Adipocyte (in vitro differentiated cells): ENCODE measurements at regions not wholly inside any gene's neighbourhood (a gene's known extent, or its start where the extent isn't known, plus 50 kb on each side); places are given as distances from the start of the nearest gene placed in this dataset.

Experiments used
- DNase-seq: peaks from one replicate; pipeline ENCODE4 v3.0.0-alpha.2; 2015; ENCODE audit warnings: low read depth
- H3K27me3 ChIP-seq: replicated peaks from 2 replicates; pipeline ENCODE4 v1.7.0; 2013; ENCODE audit warnings: mild to moderate bottlenecking, low read length, moderate library complexity; ENCODE audit not compliant: control insufficient read depth, insufficient read depth
- H3K36me3 ChIP-seq: 2 replicates; pipeline ENCODE4 v1.7.0; 2013; ENCODE audit warnings: low read length, mild to moderate bottlenecking, moderate library complexity; ENCODE audit not compliant: control insufficient read depth, insufficient read depth, severe bottlenecking
- H3K4me1 ChIP-seq: 2 replicates; pipeline ENCODE4 v1.7.0; 2013; ENCODE audit warnings: mild to moderate bottlenecking, low read length, moderate library complexity; ENCODE audit not compliant: control insufficient read depth, insufficient read depth
- H3K4me3 ChIP-seq: 2 replicates; pipeline ENCODE4 v1.7.0; 2013; ENCODE audit warnings: mild to moderate bottlenecking, low read length, moderate library complexity
- H3K9ac ChIP-seq: 2 replicates; pipeline ENCODE4 v1.7.0; 2013; ENCODE audit warnings: mild to moderate bottlenecking, low read length, moderate library complexity
- H3K9me3 ChIP-seq: 2 replicates; pipeline ENCODE4 v1.7.0; 2013; ENCODE audit warnings: mild to moderate bottlenecking, low read length, moderate library complexity; ENCODE audit not compliant: control insufficient read depth

GRCh38 chr6:96276305-96276704, 245.3 kb upstream of the UFL1 start:
- Histone ChIP-seq H3K36me3 (no peaks in the 10 kb centered on the region), H3K27me3 (no peaks in the 10 kb centered on the region), H3K9ac (no peak overlapping the region), H3K4me3 (no peak overlapping the region), H3K4me1 (no peaks in the 10 kb centered on the region), H3K9me3 (peaks cover 4% of the 10 kb centered on the region)
- no peak for DNase-seq

- Histone ChIP-seq H3K9me3 (peaks cover 4% of the 10 kb centered on the region), H3K4me3 (no peak overlapping the region), H3K27me3 (no peaks in the 10 kb centered on the region), H3K4me1 (no peaks in the 10 kb centered on the region), H3K9ac (no peak overlapping the region), H3K36me3 (no peaks in the 10 kb centered on the region)
- no peak for DNase-seq
Measured at GRCh38 chr6:96276856-96277255, 244.8 kb upstream of the UFL1 start.

- Histone ChIP-seq H3K9me3 (no peaks in the 10 kb centered on the region), H3K9ac (no peak overlapping the region), H3K4me1 (no peaks in the 10 kb centered on the region), H3K4me3 (no peak overlapping the region), H3K27me3 (no peaks in the 10 kb centered on the region), H3K36me3 (no peaks in the 10 kb centered on the region)
- no peak for DNase-seq
Measured at GRCh38 chr6:96279084-96279483, 242.5 kb upstream of the UFL1 start.

- no peaks in the 10 kb centered on the region for H3K4me1 ChIP-seq
- no peaks in the 10 kb centered on the region for H3K27me3 ChIP-seq
- H3K36me3 ChIP-seq = no peaks in the 10 kb centered on the region
- DNase-seq = no peak
- H3K4me3 ChIP-seq = no peak overlapping the region
- no peak overlapping the region for H3K9ac ChIP-seq
- peaks cover 4% of the 10 kb centered on the region for H3K9me3 ChIP-seq
Measured at GRCh38 chr6:96286503-96286902, 235.1 kb upstream of the UFL1 start.

- Histone ChIP-seq H3K27me3 (no peaks in the 10 kb centered on the region), H3K36me3 (no peaks in the 10 kb centered on the region), H3K4me1 (no peaks in the 10 kb centered on the region), H3K9ac (no peak overlapping the region), H3K9me3 (no peaks in the 10 kb centered on the region), H3K4me3 (no peak overlapping the region)
- no peak for DNase-seq
Measured at GRCh38 chr6:96299525-96299924, 222.1 kb upstream of the UFL1 start.

GRCh38 chr6:96301023-96301422, 220.6 kb upstream of the UFL1 start:
- no peak overlapping the region for H3K9ac ChIP-seq
- H3K27me3 ChIP-seq = no peaks in the 10 kb centered on the region
- H3K4me3 ChIP-seq = no peak overlapping the region
- DNase-seq = no peak
- H3K4me1 ChIP-seq = no peaks in the 10 kb centered on the region
- H3K36me3 ChIP-seq = no peaks in the 10 kb centered on the region
- H3K9me3 ChIP-seq = no peaks in the 10 kb centered on the region

- Histone ChIP-seq H3K27me3 (no peaks in the 10 kb centered on the region), H3K36me3 (no peaks in the 10 kb centered on the region), H3K9ac (no peak overlapping the region), H3K9me3 (no peaks in the 10 kb centered on the region), H3K4me1 (no peaks in the 10 kb centered on the region), H3K4me3 (no peak overlapping the region)
- no peak for DNase-seq
Measured at GRCh38 chr6:96301781-96302180, 219.8 kb upstream of the UFL1 start.

- Histone ChIP-seq H3K4me3 (no peak overlapping the region), H3K27me3 (no peaks in the 10 kb centered on the region), H3K36me3 (no peaks in the 10 kb centered on the region), H3K9ac (no peak overlapping the region), H3K4me1 (no peaks in the 10 kb centered on the region), H3K9me3 (no peaks in the 10 kb centered on the region)
- no peak for DNase-seq
Measured at GRCh38 chr6:96302991-96303390, 218.6 kb upstream of the UFL1 start.

GRCh38 chr6:96304997-96305396, 216.6 kb upstream of the UFL1 start:
- no peaks in the 10 kb centered on the region for H3K36me3 ChIP-seq
- H3K4me1 ChIP-seq = no peaks in the 10 kb centered on the region
- no peak for DNase-seq
- no peak overlapping the region for H3K9ac ChIP-seq
- no peak overlapping the region for H3K4me3 ChIP-seq
- no peaks in the 10 kb centered on the region for H3K9me3 ChIP-seq
- no peaks in the 10 kb centered on the region for H3K27me3 ChIP-seq

GRCh38 chr6:96330884-96331283, 190.7 kb upstream of the UFL1 start:
- no peaks in the 10 kb centered on the region for H3K4me1 ChIP-seq
- H3K36me3 ChIP-seq = no peaks in the 10 kb centered on the region
- DNase-seq = no peak
- peaks cover 4% of the 10 kb centered on the region for H3K9me3 ChIP-seq
- H3K4me3 ChIP-seq = no peak overlapping the region
- no peak overlapping the region for H3K9ac ChIP-seq
- no peaks in the 10 kb centered on the region for H3K27me3 ChIP-seq

GRCh38 chr6:96340164-96340563, 181.4 kb upstream of the UFL1 start:
- H3K36me3 ChIP-seq = no peaks in the 10 kb centered on the region
- H3K27me3 ChIP-seq = no peaks in the 10 kb centered on the region
- H3K4me1 ChIP-seq = no peaks in the 10 kb centered on the region
- H3K9me3 ChIP-seq = no peaks in the 10 kb centered on the region
- H3K9ac ChIP-seq = no peak overlapping the region
- H3K4me3 ChIP-seq = no peak overlapping the region
- no peak for DNase-seq

- Histone ChIP-seq H3K4me3 (no peak overlapping the region), H3K27me3 (no peaks in the 10 kb centered on the region), H3K9ac (no peak overlapping the region), H3K9me3 (no peaks in the 10 kb centered on the region), H3K4me1 (no peaks in the 10 kb centered on the region), H3K36me3 (no peaks in the 10 kb centered on the region)
- no peak for DNase-seq
Measured at GRCh38 chr6:96345501-96345900, 176.1 kb upstream of the UFL1 start.
